Mononuclear cell (primary cell): ENCODE measurements at regions not wholly inside any gene's neighbourhood (a gene's known extent, or its start where the extent isn't known, plus 50 kb on each side); places are given as distances from the start of the nearest gene placed in this dataset.

Experiments used
- H3K27me3 ChIP-seq: 2 replicates; pipeline ENCODE4 v1.6.0; 2011; ENCODE audit warnings: low read length, control low read depth; ENCODE audit not compliant: insufficient read depth
- H3K4me1 ChIP-seq: 2 replicates; pipeline ENCODE4 v1.5.1; 2011; ENCODE audit warnings: mild to moderate bottlenecking, low read length, control low read depth; ENCODE audit not compliant: insufficient read depth
- H3K4me3 ChIP-seq: 2 replicates; pipeline ENCODE4 v1.5.1; 2011; ENCODE audit warnings: mild to moderate bottlenecking, low read length, moderate library complexity
- H3K9me3 ChIP-seq: 2 replicates; pipeline ENCODE4 v1.5.1; 2011; ENCODE audit warnings: low read depth, mild to moderate bottlenecking, control low read depth, low read length

DNA sequence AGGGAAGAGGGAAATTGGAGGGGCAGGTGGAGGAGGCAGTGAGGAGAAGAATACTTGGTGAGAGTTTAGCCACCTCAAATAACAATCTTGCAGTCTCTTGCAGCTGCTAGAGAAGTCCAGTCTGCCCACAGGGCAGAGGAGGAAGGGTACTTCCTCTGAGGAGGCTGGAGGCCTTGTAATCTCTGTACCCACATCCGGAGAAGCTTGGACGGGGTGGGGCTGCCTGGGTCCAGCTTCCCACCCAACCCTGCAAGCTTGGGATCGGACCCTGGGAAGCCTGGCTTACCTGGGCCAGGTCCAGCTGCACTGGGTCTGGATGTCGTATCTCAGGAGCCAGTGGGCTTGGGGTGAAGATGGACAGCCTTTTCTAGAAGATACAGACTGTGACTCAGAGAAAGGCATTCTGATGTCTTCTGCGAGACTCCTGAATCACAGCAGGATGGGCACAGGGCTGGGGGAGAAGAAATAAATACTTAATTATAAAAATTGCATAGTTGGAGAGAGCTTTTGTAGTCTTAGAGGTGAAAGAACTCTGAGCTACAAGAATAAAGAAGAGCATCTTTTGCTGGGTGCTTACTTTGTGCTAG lies 111.8 kb upstream of the JUN start:
- H3K4me3 ChIP-seq: no peak overlapping the region
- H3K9me3 ChIP-seq: no peaks in the 10 kb centered on the region
- H3K27me3 ChIP-seq: no peaks in the 10 kb centered on the region
- H3K4me1 ChIP-seq: peaks cover 62% of the 10 kb centered on the region

DNA sequence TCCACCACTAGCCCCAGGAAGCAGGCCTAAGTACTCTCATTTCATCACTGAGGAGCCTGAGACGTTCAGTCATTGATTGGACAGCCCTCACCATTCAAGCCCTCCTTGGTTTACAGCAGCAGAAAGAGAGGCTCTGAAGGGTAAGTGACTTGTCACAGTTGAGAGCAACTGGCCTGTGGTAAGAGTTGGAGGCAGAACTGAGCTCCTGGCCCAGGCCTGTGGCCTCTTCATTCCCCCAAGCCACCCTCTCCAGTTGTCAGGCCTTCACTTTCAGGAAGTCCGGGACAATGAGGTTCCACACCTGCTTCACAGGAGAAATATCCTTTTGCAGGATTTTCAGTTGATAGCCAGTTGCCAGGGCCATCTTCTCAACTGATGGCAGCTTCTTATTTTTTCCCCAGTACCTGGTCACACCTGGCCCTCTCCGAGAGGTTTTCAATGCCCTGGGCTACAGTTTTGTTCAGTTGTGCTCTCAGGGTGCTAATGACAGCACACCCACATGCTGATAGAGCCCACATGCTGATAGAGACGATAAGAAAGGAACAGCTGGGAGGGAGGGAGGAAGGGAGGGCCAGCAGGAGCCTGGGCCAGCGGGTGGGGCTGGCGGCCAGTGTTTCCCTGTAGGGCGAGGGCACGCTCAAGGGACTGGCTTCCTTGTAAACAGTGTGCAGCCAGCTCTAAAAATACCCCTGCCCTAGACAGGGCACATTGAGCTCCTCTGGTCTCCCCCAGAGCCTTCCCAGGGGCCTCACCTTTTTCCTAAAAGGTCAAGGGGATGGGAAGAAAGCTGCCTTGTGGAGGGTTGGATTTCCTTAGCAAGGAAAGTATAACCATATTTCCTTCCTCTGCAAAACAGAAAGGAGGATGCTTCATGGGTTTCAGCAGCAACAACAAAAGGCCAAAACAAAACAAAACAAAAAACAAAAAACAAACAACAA lies 112.7 kb upstream of the JUN start:
- peaks cover 62% of the 10 kb centered on the region for H3K4me1 ChIP-seq
- H3K27me3 ChIP-seq: no peaks in the 10 kb centered on the region
- no peak overlapping the region for H3K4me3 ChIP-seq

DNA sequence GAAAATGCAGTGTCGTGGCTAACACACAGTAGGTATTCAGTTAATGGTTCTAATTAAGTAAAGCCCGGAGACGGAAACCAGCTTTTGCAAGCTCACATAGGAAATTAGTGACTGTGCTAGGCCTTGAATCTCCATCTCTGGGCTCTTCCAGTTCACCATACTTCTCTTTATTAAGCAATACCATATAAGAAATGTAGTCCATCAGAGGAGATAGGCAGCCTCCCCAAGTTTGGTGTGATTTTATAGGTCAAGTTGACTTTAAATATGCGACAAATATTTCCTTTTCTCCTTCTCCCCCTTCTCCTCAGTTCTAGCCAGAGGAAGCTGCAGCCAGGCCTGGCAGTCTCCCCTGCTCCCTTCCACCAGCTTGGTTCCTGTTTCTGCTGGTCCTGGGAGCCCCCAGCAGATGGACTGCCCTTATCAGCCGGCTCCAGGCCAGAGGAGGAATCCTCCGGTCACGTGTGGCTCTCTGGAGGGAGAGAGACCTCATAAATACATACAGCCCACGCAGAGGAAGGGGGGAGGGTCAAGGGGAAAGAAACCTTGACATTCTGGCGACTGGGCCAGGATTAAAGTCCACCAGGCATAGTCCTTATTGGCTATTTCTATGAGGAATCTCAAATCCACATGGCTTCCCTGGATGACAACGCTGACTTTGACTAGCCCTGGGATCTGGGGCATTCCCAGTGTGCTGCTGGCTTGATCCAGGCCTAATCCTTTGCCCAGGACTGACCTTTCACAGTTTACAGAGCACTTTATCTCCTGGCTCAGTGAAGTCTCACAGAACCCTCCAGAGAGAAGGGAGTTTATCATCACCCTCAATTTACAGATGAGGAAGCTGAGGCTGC lies 115.1 kb upstream of the JUN start:
- Histone ChIP-seq H3K4me3 (no peak overlapping the region), H3K4me1 (peaks cover 73% of the 10 kb centered on the region)

More for the DNA sequence above, 112.7 kb upstream of the JUN start:
- H3K9me3 ChIP-seq: no peaks in the 10 kb centered on the region

DNA sequence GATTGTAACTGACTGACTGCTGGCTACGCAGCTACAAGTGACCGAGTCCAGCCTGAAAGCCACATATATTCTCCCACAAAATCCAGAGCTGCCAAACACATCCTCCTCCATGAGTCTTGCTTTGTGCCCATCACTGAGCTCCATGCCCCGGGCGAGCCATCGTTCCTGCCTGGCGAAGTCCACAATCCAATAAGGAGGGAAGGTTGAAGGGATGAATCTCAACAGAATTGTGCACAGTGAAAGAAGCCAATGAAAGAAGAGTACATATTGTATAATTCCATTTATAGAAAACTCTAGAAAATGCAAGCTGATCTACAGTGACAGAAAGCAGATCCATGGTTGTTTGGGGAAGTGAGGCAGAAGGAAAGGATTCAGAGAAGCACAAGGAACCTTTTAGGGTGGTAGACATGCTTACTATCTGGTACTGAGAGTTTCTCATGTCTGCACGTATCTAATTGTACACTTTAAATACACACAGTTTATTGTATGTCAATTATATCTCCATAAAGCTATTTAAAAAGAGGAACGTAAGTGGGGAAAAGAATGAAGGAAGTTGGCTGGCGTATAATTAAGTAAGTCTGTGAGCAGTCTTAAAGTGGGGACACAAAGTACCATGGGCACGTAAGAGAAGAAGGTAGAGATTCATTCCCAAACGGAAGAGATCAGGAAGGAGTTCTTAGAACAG lies 115.9 kb upstream of the JUN start:
- Histone ChIP-seq H3K4me3 (no peak overlapping the region), H3K27me3 (no peaks in the 10 kb centered on the region), H3K9me3 (no peaks in the 10 kb centered on the region), H3K4me1 (peaks cover 70% of the 10 kb centered on the region)

More for the DNA sequence above, 115.1 kb upstream of the JUN start:
- Histone ChIP-seq H3K27me3 (no peaks in the 10 kb centered on the region), H3K9me3 (no peaks in the 10 kb centered on the region)

DNA sequence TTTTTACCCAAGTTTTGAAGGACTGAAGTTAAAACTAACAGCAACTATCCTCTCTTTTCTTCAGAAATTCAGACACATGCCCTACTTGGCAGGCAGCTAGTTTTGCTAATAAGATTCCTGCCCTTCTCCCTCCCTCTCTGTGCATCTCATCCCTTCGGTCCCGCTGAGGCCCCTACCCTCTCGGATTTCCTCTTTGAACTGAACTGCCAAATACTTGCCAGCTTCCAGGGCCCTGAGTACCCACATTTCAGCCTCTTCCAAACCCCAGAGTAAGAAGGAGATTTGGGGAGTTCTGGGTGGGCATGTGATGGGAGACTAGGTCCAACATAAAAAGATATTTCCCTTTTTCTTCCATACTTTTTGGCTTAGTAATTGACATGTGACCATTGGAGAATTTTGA lies 116.5 kb upstream of the JUN start:
- Histone ChIP-seq H3K4me3 (no peak overlapping the region), H3K9me3 (no peaks in the 10 kb centered on the region), H3K27me3 (no peaks in the 10 kb centered on the region)

DNA sequence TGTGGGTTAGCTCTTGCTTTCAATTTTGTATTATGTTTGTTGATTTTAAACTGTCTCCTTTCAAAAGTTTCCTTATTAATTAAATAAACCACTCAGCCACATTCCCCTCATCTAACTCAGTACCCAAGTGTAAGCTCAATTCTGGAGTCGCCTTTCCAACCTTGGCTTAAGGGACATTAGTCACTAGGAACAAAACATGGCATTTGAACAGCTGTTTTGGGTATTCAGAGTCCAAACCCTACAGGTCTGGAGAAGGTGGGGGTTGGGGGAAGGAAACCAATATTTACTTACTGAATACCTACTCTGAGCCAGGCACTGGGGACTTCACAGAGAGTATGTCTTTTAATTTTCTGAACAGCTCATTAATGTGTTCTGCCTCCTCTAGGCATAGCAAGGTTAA lies 117.2 kb upstream of the JUN start:
- H3K9me3 ChIP-seq: no peaks in the 10 kb centered on the region
- H3K4me1 ChIP-seq: peaks cover 57% of the 10 kb centered on the region
- no peak overlapping the region for H3K4me3 ChIP-seq
- no peaks in the 10 kb centered on the region for H3K27me3 ChIP-seq

More for the DNA sequence above, 116.5 kb upstream of the JUN start:
- H3K4me1 ChIP-seq: peaks cover 64% of the 10 kb centered on the region

DNA sequence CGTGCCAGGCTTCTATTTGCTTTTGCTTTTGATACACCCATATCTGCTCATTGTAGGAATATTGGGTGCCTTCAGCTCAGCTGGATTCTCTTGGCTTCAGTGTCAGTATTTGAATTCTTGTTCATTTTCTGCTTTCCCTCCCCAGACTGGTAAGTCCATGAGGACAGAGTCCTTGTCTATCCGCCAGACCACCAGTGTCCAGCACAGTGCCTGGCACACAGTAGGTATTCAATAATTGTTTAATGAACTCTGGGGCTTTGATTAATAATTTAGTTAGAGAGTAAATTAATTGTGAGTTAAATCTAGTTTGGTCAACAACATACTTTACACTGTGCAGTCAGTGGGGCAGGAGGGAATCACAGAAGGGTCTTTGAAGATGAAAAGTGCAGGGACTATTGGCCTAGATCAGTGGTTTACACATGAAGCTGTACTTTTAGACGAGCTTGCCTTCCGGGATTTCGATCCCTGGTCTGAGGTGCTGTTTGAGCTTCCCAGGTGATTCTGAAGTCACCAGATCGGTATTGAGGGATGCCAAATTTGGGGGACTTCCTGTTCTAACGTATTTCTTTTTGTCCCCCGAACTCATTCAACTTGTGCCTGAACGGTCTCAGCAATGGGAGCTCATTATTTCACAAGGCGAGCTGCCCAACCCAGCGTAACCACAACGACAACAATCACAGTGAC lies 119.1 kb upstream of the JUN start:
- H3K27me3 ChIP-seq: no peaks in the 10 kb centered on the region
- H3K4me1 ChIP-seq: peaks cover 38% of the 10 kb centered on the region
- peak overlapping the region; percentile 43 for H3K4me3 ChIP-seq
- no peaks in the 10 kb centered on the region for H3K9me3 ChIP-seq

DNA sequence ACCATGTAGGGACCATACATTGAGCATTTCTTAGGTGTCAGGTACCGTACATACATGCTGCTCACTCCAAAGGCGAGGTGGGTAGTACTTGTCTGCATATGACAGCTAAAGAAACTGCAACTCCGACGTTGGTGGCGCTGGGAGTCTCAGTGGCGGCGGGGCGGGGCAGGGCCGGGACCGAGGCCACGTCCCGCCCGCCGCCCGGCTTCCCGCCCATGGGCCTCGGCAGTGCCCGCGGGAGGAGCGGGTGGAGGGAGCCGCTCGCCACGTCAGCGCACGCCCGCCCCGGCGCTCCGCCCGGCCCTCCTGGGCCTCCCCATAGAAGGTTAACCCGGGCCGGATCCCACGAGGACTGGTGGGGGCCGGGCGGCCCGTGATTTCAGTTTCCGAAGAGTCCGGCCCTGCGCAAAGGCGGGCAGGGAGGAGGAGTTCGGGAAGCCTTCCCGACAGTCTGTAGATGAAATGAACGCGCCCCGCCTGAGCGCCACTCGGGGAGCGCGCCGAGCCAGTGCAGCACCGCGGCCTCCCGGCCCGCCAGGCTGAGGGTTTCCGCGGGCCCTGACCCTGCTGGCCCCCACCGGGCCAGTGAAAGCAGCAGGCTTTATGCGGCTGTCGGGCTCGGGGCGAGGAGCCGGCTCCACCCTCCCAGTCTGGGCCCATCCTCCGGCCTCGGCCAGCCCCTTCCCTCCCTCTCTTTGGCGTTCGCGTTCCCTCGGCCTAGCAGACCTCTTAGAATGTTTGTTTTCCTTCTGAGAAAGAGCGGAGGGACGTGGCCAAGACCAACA lies 119.9 kb upstream of the JUN start:
- H3K27me3 ChIP-seq: no peaks in the 10 kb centered on the region
- H3K4me1 ChIP-seq: peaks cover 31% of the 10 kb centered on the region
- H3K9me3 ChIP-seq: no peaks in the 10 kb centered on the region
- peak overlapping the region; percentile 43 for H3K4me3 ChIP-seq

DNA sequence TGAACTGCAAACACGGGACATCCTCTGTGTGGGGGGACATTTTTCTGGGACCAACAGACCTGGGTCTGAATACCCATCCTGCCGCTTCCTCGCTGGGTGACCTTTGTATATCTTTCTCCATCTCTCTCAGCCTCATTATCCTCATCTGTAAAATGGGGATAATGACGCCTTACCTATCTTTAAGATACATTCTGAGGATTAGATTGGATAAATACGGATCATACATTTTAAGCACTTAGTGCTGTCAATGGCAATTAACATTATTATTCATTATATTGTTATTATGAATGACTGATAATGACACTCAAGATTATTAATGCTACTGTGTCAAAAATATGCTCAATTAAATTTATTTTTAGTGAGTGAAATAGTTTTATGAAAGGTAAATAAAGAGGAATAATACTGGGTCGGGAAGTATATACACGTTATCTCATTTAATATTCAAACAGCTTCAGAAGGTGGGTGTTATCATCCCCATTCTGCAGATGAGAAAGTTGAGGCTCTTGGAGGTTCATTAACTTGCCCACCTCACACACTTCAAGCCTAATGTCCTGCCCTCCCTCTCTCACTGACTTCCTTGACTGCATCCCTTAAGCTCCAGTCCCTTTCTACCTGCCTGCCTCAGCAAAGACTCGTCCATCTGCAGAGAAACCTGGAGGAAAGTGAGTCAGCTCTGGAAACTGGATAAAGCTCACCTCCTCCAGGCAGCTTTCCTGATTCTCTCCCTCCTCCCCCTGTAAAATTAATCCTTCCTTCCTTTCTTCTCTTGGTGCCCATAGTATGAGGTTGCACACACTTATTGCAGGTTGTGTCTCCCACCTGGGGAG lies 120.7 kb upstream of the JUN start:
- Histone ChIP-seq H3K9me3 (no peaks in the 10 kb centered on the region), H3K4me3 (peak overlapping the region; percentile 43), H3K4me1 (peaks cover 24% of the 10 kb centered on the region), H3K27me3 (no peaks in the 10 kb centered on the region)

DNA sequence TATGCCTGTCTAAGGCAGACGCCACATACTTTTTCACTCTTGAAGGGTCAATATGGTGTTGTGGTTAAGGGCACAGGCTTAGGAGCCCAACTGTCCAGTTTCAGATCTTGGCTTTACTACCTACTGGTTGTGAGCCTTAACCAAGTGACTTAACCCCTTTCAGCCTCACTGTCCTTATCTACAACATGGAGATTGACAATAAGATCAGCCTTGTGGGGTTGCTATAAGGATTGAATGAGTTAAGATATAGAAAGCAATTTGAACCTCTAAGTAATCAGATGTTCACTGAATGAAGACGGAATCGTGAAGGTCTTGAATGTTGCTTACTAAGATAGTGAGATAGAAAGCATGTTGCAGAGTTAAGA lies 121.3 kb upstream of the JUN start:
- Histone ChIP-seq H3K4me3 (no peak overlapping the region), H3K4me1 (peaks cover 25% of the 10 kb centered on the region), H3K27me3 (no peaks in the 10 kb centered on the region), H3K9me3 (no peaks in the 10 kb centered on the region)

DNA sequence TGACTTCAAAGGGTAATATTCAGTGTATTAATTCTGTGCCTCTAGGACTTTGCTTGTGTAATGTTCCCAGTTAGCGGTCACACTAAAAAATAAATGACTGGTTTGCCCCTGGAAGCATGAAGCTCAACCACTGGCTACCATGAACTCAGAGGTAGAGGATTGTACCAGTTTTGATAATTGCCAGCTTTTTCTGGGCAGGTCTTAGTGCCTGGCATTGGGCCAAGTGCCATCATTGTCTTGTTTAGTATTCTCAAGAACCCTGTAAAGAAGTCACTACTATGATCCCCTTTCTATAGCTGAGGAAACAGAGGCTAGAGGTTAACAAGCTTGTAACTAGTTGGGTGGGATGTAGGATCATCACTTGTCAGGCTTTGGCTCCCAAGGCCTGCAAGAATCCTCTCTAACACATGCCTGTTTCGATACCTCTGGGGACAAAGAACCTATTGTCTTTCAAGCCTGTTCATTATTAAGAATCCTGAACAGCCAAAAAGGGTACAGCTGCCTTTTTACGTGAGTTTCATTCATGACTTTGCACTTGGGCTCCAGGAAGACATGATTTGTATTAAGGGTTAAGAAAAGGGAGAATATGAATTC lies 121.9 kb upstream of the JUN start:
- no peaks in the 10 kb centered on the region for H3K9me3 ChIP-seq
- H3K4me3 ChIP-seq: no peak overlapping the region
- H3K4me1 ChIP-seq: peaks cover 21% of the 10 kb centered on the region
- no peaks in the 10 kb centered on the region for H3K27me3 ChIP-seq

DNA sequence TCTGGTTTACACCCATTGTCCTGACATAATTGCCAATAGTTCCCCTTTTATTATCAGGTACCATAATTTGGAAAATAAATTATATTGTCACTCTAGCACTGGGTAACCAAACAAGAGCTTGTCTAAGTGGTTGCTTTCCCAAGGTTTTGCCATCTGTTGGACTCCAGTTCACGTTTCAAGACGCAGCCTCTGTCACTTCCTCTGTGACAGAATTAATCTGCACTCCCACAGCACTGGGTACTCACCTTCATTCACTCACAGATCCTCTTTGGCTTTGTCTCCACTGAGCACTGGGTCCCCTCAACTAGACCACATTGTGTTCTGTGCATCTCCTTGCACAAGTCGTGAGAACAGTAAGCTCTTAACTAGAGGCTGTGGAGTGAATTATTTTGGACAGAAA lies 123.6 kb upstream of the JUN start:
- H3K4me1 ChIP-seq: peaks cover 21% of the 10 kb centered on the region
- no peak overlapping the region for H3K4me3 ChIP-seq
- no peaks in the 10 kb centered on the region for H3K27me3 ChIP-seq
- no peaks in the 10 kb centered on the region for H3K9me3 ChIP-seq
